GM21529 (cell line): ENCODE measurements at regions not wholly inside any gene's neighbourhood (a gene's known extent, or its start where the extent isn't known, plus 50 kb on each side); places are given as distances from the start of the nearest gene placed in this dataset.
"Not testable (repeated sequence)": the region's sequence is repeated elsewhere in the genome, so short reads cannot be mapped to it uniquely, and the experiment has no call there.

Experiments
- ATAC-seq: cut with Tn5 transposase; IDR thresholded peaks from one replicate; pipeline ENCODE4 v1.9.1; 2021; ENCODE audit not compliant: unreplicated experiment

DNA sequence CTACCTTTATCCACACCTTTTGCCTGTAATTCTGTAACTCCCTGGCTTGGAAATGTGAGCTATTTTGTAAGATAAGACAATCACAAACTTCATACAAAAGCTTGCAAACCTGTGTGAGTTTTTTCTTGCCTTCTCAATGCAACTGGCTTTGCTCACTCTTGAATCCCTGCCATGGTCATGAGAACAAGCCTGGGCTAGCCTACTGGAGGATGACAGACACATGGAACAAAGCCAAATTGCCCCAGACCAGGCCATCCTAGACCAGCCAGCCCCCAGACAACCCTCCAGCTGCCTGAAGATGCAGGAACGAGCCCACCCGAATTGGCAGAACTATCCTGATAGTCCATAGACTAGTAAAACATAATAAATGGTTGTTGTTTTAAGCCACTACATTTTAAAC, 466.6 kb upstream of the ERCC4 start:
- no peak for ATAC-seq

GRCh38 chr16:13453938-13454553, 465.9 kb upstream of the ERCC4 start:
- ATAC-seq: no peak

GRCh38 chr16:13463619-13464018, 456.3 kb upstream of the ERCC4 start:
- no peak for ATAC-seq

- ATAC-seq: no peak
These were observed 448.9 kb upstream of the ERCC4 start for GRCh38 chr16:13471036-13471435.

DNA sequence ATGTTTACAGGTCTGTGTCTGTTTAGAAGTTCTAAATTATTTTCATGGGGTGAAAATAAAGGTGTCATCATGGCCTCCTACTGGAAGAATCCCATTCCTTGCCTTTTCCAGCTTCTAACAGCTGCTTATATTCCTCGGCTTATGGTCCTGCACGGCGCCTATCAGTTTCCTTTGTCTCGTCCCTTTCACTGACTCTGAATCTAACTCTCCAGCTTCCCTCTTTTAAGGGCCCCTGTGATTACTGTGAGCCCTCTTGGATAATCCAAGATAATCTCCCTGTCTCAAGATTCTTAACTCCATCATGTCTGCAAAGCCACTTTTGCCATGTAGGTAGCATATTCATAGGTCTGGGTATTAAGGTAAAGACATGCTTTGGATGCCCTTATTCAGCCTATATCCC, 441.0 kb upstream of the ERCC4 start:
- ATAC-seq: no peak

- ATAC-seq: no peak
These were observed 440.4 kb upstream of the ERCC4 start for GRCh38 chr16:13479549-13479948.

GRCh38 chr16:13480801-13481200, 439.2 kb upstream of the ERCC4 start:
- no peak for ATAC-seq

DNA sequence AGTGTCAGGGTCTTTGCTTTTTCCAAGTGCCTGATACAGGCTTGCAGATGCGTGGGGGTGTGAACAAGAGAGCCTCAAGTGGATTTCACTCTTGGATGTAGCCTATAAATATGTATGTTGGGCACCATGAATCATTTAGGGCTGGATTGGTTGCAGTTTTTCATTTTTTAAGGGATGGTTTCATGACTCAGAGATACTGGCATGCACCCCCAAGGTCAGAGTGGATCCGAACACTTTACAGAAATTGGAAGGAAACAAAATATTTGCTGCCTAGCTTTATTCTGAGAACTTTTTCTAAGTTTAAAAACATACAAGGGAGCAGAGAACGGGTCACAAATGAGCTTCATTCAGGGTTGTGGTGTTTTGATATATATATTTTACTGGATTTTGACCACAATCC, 436.8 kb upstream of the ERCC4 start:
- no peak for ATAC-seq

DNA sequence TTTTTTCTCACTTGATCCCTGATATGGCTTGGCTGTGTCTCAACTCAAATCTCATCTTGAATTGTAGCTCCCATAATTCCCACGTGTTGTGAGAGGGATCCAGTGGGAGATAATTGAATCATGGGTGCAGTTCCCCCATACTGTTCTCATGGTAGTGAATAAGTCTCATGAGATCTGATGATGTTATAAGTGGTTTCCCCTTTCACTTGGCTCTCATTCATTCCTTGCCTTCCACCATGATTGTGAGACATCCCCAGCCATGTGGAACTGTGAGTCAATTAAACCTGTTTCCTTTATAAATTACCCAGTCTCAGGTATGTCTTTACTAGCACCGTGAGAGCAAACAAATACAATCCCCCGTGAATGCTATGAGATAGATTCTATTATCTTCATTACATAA, 430.5 kb upstream of the ERCC4 start:
- not testable (repeated sequence) for ATAC-seq

DNA sequence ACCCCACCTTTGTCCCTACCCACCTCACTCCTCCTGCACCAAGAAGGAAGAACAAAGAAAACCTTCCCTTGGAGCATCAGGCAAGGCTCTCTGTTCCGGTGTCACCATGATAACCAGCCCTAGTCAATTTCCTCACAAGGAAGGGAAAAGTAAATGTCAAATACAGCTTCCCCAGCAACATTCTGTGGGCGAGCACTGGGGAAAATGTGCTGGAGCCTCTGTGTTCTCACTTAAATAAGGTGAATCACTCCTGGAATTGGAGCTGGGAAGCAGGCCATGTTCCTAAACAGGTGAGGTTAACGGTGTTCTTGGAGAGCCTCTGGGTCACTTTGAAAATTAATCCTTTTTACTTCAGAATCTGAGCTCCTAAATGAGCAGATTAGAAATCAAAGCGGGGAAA, 427.9 kb upstream of the ERCC4 start:
- no peak for ATAC-seq

- ATAC-seq: no peak
These were observed 415.9 kb upstream of the ERCC4 start for GRCh38 chr16:13503960-13504635.

DNA sequence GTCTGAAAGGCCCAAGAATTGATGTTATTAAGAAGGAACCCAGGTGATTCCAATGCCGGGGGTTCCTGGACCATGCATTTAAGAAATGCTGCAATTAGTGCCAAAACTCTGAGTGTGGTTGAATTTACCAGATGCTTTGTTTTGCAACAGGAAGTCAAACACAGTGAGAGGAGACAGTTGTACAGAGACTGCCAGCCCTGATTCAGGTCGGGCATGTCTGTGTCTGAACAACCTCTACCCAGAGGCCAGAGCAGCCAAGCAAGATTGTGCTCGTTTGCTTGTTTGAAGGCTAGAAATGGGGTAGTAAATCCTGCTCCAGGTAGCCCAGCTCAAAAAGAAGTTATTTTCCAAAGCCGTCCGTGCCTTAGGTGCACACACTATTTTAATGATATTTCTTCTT, 412.4 kb upstream of the ERCC4 start:
- no peak for ATAC-seq

DNA sequence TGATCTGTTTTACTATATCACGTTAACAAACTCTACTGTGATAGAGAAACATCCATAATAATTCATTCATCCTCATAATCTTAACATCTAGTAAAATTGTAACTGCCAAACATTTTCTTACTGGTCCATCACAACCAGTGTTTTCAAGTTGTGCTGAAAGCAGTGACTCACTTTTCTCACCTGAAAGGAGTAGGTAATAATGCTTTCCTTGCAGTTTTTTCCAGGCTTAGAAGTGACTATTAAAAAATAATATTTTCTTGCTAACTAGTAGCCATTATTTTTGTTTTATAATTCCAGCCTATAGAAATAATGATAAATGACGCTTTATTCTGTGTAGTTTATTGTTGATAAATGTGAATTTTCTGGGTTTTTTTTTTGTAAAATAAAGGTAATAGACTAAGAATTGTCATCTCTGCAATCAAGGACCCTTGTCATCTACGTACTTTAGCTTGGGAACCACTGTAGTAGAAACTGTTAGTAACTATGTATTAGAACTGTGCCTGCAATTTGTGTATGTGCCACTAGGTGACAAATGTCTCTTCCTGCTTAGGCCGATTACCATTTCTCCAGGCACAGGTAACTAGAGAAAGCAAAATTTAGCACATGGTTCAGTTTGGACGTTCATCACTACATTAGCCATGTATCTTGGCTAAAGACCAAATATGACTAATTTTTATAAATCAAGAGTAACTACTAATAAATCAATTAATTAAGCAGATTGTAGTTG, 409.4 kb upstream of the ERCC4 start:
- ATAC-seq: no peak

- no peak for ATAC-seq
These were observed 402.1 kb upstream of the ERCC4 start for GRCh38 chr16:13517841-13518240.

DNA sequence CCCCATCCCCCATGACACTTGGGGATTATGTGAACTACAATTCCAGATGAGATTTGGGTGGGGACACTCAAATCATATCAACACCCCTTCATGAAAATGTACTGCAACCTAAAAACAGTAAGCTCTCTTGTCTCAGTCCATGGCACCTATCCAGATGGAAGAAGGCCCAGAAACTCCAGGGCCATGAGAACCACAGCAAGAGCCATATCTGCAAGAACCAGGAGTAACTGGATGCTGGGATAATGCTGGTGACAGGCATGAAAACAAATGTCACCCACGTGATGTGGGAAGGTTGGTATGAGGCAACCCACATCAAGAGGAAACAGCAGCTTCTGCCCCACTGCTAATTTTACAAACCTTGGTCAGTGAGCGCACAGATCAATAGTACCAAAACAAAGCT, 400.1 kb upstream of the ERCC4 start:
- no peak for ATAC-seq

DNA sequence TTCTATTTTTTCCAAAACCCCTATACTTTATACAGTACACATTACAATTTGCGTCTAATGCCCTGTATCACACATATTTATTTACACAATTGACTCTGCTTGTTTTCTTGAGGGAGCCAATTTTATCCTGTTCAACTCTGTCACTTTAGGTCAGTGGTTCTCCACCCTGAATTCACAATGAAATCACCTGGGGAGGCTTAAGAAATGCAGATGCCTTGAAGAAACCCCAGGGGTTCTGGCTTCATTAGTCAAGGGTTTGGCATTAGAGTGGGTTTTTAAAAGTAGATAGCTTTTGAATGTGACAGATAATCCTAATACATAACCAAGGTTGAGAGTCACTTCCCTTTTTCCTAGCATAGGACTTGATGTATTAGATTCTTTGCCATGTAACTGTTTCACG, 398.6 kb upstream of the ERCC4 start:
- no peak for ATAC-seq

- no peak for ATAC-seq
These were observed 392.6 kb upstream of the ERCC4 start for GRCh38 chr16:13527332-13527731.

GRCh38 chr16:13528691-13529090, 391.3 kb upstream of the ERCC4 start:
- ATAC-seq: no peak

DNA sequence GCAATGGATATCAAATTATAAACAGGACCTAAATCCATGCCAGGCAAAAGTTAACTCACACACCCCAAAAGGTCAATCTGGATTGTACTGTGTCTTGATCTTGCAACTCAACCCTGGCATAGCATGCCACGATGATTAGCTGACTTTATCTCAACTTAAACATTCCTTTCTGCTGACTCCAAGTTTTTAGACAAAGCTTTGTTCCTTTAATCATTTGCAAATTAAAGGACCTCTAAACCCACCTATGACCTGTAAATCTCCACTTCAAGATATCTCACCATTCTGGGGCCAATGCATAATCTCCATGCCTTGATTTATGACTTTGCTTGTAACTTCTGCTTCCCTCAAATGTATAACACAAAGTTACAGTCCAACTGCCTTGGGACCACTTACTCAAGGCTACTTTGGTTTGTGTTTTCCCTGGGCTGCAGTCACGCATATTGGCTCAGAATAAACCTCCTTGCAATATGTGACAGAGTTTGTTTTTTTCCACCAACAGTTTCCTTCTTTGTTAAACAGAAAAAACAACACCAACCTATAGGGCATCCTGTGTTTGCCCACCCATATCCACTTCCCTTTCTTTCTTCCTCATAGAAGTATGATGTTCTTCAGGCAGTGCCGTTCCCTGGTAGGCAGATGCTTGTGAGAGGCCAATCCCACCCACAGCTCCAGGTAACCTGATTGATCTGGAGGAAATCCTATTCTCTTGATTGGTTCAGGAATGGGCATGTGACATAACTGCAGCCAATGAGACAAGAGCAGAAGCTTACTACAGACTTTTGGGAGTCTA, 390.6 kb upstream of the ERCC4 start:
- ATAC-seq: no peak

DNA sequence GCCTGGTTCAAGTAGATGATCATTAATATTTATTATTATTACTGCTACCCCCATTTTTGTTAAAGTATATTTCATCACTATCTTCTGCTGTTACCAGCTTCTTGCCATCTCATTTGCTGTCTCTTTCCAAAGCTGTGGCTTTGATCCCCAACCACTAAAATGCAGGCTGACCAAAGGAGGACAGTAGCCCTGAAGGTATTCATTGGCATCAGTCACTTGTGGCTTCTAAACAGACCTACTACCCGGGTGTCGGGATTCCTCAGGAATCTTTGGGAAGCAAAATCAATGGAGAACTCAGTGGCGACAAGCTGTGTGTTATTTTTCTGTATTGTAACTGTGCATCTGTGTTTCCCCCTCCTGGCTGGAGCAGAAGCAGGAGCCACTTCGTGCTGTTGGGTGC, 379.2 kb upstream of the ERCC4 start:
- ATAC-seq: no peak

DNA sequence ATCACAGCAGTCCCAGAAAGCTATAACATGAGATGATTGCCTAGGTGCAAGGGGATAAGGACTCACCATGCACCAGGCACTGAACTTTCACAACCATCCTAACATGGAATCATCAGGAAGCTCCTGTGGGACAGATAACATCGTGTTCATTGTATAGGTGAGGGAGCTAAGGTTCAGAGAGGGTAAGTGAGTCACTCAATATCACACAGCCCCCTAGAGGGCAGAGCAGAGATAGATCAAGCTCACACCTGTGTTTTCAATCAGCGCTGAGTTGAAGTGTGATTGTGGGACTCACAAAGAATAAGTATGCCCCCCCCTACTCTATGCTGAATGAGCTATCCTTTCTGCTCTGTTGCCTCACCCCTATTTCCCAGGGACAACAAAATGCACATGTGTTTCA, 377.7 kb upstream of the ERCC4 start:
- ATAC-seq: no peak

DNA sequence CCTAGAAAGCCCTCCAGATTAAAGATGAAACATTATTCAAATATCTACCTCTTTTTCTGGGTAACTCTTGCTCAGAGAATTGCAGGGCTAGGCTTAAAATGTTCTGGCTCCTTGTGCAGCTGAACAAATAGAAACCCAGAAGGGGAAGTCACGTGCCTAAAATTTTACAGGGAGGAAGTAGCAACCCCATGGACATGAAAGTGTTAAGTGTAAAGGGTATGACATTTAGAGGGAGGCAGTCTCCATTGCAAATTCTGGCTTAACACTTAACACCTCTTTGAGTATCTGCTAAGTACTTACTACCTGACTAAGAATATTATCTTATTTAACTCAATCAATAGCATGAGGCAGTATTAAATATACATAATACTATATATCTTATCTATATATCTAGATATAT, 376.1 kb upstream of the ERCC4 start:
- no peak for ATAC-seq
